Endothelial cell of umbilical vein (primary cell): ENCODE measurements at regions not wholly inside any gene's neighbourhood (a gene's known extent, or its start where the extent isn't known, plus 50 kb on each side); places are given as distances from the start of the nearest gene placed in this dataset.

Experiments used
- BruUV-seq: library from RNA; stranded (reverse); fragments of 400-500 nt; replicated peaks from 2 replicates; lab custom pipeline; 2021; lab: Mats Ljungman, UMichigan
- CTCF ChIA-PET: fragments of 300-600, 350-600 bp; sonication (Branson Sonifier 250); formaldehyde crosslinking; loops from one replicate; lab custom pipeline; 2021; ENCODE audit warnings: antibody characterized with exemption, inconsistent platforms; lab: Charles Lee
- POLR2A ChIA-PET: fragments of 300-600, 350-600 bp; sonication (Branson Sonifier 250); formaldehyde crosslinking; loops from one replicate; lab custom pipeline; 2021; ENCODE audit warnings: antibody characterized with exemption, inconsistent platforms; lab: Charles Lee
- DNase-seq: peaks from one replicate; pipeline ENCODE4 v3.0.0-alpha.2; 2011; ENCODE audit warnings: low read depth, low spot score
- FAIRE-seq: peaks from 2 replicates; lab custom pipeline; 2011; peaks lifted over from hg19 to GRCh38; lab: Jason Lieb, UNC
- H2AFZ ChIP-seq: 2 replicates; pipeline ENCODE4 v1.6.0; 2012; ENCODE audit warnings: low read depth, low read length, control low read depth, inconsistent platforms
- H3K27ac ChIP-seq: 2 replicates; pipeline ENCODE4 v1.5.1; 2011; ENCODE audit warnings: low read depth, mild to moderate bottlenecking, control low read depth, low read length, moderate library complexity; ENCODE audit not compliant: insufficient read depth
- H3K27me3 ChIP-seq, 2 experiments: 2 replicates each; pipeline versions ENCODE4 v1.6.0 to v1.6.1; 2011; ENCODE audit warnings: low read length in 2 of 2, mixed read lengths in 1 of 2; ENCODE audit not compliant: control insufficient read depth in 2 of 2, insufficient read depth in 2 of 2
- H3K36me3 ChIP-seq, 2 experiments: 2 replicates in 1 of 2; 3 replicates in 1 of 2; pipeline ENCODE4 v1.5.1; 2011; ENCODE audit warnings: low read length in 2 of 2, mild to moderate bottlenecking in 1 of 2, moderate library complexity in 1 of 2; ENCODE audit not compliant: control insufficient read depth in 2 of 2, insufficient read depth in 2 of 2; ENCODE audit errors: extremely low read depth in 1 of 2
- H3K4me1 ChIP-seq: 3 replicates; pipeline ENCODE4 v1.5.1; 2011; ENCODE audit warnings: mild to moderate bottlenecking, low read length; ENCODE audit not compliant: control insufficient read depth, insufficient read depth; ENCODE audit errors: extremely low read depth
- H3K4me2 ChIP-seq: 2 replicates; pipeline ENCODE4 v1.6.1; 2011; ENCODE audit warnings: low read length, control low read depth, mixed read lengths; ENCODE audit not compliant: insufficient read depth
- H3K4me3 ChIP-seq, 3 experiments: fragments of 200-600 bp in 1 of 3; sonication (generic), shearing (Covaris generic) in 1 of 3; replicated peaks in 1 of 3; 2 replicates each; pipeline ENCODE4 v1.5.1; 2011 to 2016; ENCODE audit warnings: control low read depth in 3 of 3, low read length in 3 of 3, mild to moderate bottlenecking in 2 of 3, inconsistent platforms in 1 of 3, low read depth in 1 of 3, moderate library complexity in 1 of 3; ENCODE audit not compliant: insufficient read depth in 1 of 3
- H3K79me2 ChIP-seq: 2 replicates; pipeline ENCODE4 v1.6.0; 2012; ENCODE audit warnings: low read length, inconsistent platforms; ENCODE audit not compliant: control insufficient read depth, insufficient read depth
- H3K9ac ChIP-seq: replicated peaks from 2 replicates; pipeline ENCODE3; 2011; ENCODE audit warnings: low read length, control low read depth; ENCODE audit not compliant: insufficient read depth; ENCODE audit errors: extremely low read depth
- H3K9me1 ChIP-seq: replicated peaks from 3 replicates; pipeline ENCODE4 v1.6.0; 2011; ENCODE audit warnings: mild to moderate bottlenecking, low read length; ENCODE audit not compliant: control insufficient read depth, insufficient read depth; ENCODE audit errors: extremely low read depth
- H3K9me3 ChIP-seq: replicated peaks from 2 replicates; pipeline ENCODE4 v1.5.1; 2012; ENCODE audit warnings: low read length, inconsistent platforms; ENCODE audit not compliant: control insufficient read depth, insufficient read depth
- H4K20me1 ChIP-seq: replicated peaks from 2 replicates; pipeline ENCODE3; 2011; ENCODE audit warnings: mild to moderate bottlenecking, low read length; ENCODE audit not compliant: control insufficient read depth, insufficient read depth; ENCODE audit errors: extremely low read depth
- EZH2 ChIP-seq: IDR thresholded peaks from 2 replicates; pipeline ENCODE4 v1.6.1; 2012; ENCODE audit warnings: borderline replicate concordance, low read depth, mild to moderate bottlenecking, moderate library complexity, low read length, inconsistent platforms; ENCODE audit not compliant: severe bottlenecking
- FOS ChIP-seq: IDR thresholded peaks from 2 replicates; pipeline ENCODE4 v1.6.1; 2011; ENCODE audit warnings: mild to moderate bottlenecking, low read length, moderate library complexity, borderline replicate concordance; ENCODE audit not compliant: insufficient read depth
- GATA2 ChIP-seq: IDR thresholded peaks from 2 replicates; pipeline ENCODE4 v1.7.0; 2011; ENCODE audit warnings: low read depth, mild to moderate bottlenecking, moderate library complexity, mixed read lengths, low read length; ENCODE audit not compliant: insufficient read length, insufficient read depth
- JUN ChIP-seq: IDR thresholded peaks from 2 replicates; pipeline ENCODE4 v1.6.1; 2011; ENCODE audit warnings: borderline replicate concordance, low read depth; ENCODE audit not compliant: insufficient read length, insufficient read depth
- MYC ChIP-seq: IDR thresholded peaks from one replicate; pipeline ENCODE4 v1.6.1; 2011; ENCODE audit warnings: mild to moderate bottlenecking, low read depth, low read length
- POLR2A ChIP-seq: IDR thresholded peaks from 2 replicates; pipeline ENCODE4 v1.6.1; 2012; ENCODE audit warnings: low read depth, mild to moderate bottlenecking, control low read depth, low read length
- POLR2AphosphoS5 ChIP-seq: IDR thresholded peaks from 2 replicates; pipeline ENCODE4 v1.6.1; 2012; ENCODE audit warnings: low read depth, mild to moderate bottlenecking, control low read depth, low read length, moderate library complexity; ENCODE audit not compliant: insufficient read depth
- dilution Hi-C: fragments of 300-500 bp; cut with MboI; formaldehyde crosslinking; loops from one replicate; pipeline ENCODE4 v1.15.0; 2019; ENCODE audit warnings: low sequenced_read_pairs; ENCODE audit not compliant: extremely low pct_ligation_motif_present
- intact Hi-C: fragments of 100-400 bp; cut with micrococcal nuclease; formaldehyde crosslinking; loops from one replicate; pipeline ENCODE4 v1.10.0; 2022
- TF ChIP-seq, protein P1 (sequence below), 2 donors: IDR thresholded peaks; 1 replicate in 1 of 2; 2 replicates in 1 of 2; pipeline ENCODE4 v1.5.1; 2011; ENCODE audit warnings: low read length in 2 of 2, mild to moderate bottlenecking in 2 of 2, moderate library complexity in 2 of 2, control low read depth in 1 of 2, inconsistent platforms in 1 of 2, low read depth in 1 of 2; ENCODE audit not compliant: insufficient read depth in 1 of 2; ENCODE audit errors: extremely low read depth in 1 of 2
- TF ChIP-seq, protein P2 (sequence below): IDR thresholded peaks from 2 replicates; pipeline ENCODE4 v1.6.1; 2011; ENCODE audit not compliant: insufficient read depth, insufficient read length

DNA sequence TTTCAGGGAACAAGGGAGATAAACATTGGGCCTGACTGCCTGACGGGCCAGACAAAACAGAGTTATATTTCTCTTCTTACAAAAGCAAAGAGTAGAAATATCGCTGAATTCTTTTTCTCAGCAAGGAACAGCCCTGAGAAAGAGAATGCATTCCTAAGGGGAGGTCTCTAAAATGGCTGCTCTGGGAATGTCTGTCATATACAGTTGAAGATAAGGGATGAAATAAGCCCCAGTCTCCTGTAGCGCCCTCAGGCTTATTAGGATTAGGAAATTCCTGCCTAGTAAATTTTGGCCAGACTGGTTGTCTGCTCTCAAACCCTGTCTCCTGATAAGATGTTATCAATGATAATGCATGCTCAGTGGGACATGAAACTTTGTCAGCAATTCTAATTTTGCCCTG, 134.9 kb upstream of the CNTNAP5 start:
- no peaks in the 10 kb centered on the region for H3K27me3 ChIP-seq
- CTCF ChIA-PET, result no interaction called here
- no peak overlapping the region for H3K27ac ChIP-seq
- no peaks in the 10 kb centered on the region for H3K9me3 ChIP-seq
- no peaks in the 10 kb centered on the region for H4K20me1 ChIP-seq
- DNase-seq (no peak), FAIRE-seq (no peak)
- intact Hi-C loops, result no loop called here
- no peaks in the 10 kb centered on the region for H3K4me1 ChIP-seq
- POLR2A ChIA-PET, result no interaction called here
- H3K9ac ChIP-seq, result no peak overlapping the region
- no peaks in the 10 kb centered on the region for H3K36me3 ChIP-seq
- no TSS peak for BruUV-seq
- no peaks in the 10 kb centered on the region for H3K79me2 ChIP-seq
- H3K4me3 ChIP-seq, result no peak overlapping the region
- TF ChIP-seq MYC, result no peak
- no peak for TF ChIP-seq JUN
- TF ChIP-seq, protein P1, sequence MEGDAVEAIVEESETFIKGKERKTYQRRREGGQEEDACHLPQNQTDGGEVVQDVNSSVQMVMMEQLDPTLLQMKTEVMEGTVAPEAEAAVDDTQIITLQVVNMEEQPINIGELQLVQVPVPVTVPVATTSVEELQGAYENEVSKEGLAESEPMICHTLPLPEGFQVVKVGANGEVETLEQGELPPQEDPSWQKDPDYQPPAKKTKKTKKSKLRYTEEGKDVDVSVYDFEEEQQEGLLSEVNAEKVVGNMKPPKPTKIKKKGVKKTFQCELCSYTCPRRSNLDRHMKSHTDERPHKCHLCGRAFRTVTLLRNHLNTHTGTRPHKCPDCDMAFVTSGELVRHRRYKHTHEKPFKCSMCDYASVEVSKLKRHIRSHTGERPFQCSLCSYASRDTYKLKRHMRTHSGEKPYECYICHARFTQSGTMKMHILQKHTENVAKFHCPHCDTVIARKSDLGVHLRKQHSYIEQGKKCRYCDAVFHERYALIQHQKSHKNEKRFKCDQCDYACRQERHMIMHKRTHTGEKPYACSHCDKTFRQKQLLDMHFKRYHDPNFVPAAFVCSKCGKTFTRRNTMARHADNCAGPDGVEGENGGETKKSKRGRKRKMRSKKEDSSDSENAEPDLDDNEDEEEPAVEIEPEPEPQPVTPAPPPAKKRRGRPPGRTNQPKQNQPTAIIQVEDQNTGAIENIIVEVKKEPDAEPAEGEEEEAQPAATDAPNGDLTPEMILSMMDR (IDR thresholded peaks at IDR 0.05; ENCODE audit: extremely low read depth in 1 of 2, insufficient read depth in 1 of 2, low read depth in 1 of 2, low read length in 2 of 2), result no peak
- no peak for TF ChIP-seq FOS
- no peak for TF ChIP-seq POLR2A
- TF ChIP-seq POLR2AphosphoS5, result no peak
- TF ChIP-seq, protein P2, sequence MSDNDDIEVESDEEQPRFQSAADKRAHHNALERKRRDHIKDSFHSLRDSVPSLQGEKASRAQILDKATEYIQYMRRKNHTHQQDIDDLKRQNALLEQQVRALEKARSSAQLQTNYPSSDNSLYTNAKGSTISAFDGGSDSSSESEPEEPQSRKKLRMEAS, result no peak
- no peak for TF ChIP-seq EZH2
- TF ChIP-seq GATA2, result no peak
- H2AFZ ChIP-seq, result no peak overlapping the region
- dilution Hi-C loops, result no loop called here
- no peaks in the 10 kb centered on the region for H3K9me1 ChIP-seq
- no peak overlapping the region for H3K4me2 ChIP-seq
